ENCODE measurements at regions not wholly inside any gene's neighbourhood (a gene's known extent, or its start where the extent isn't known, plus 50 kb on each side); places are given as distances from the start of the nearest gene placed in this dataset.

GRCh38 chr20:24754691-24755090 is 194.4 kb upstream of the CST7 start:
- ChIA-PET POLR2A (no interaction called here), CTCF (interaction anchor here (1.4 kb wide), 1 partner anchor 9 kb away, joined by 4 read pairs; no protein-coding TSS in a partner anchor)
- peaks cover 12% of the 10 kb centered on the region for H3K4me1 ChIP-seq
- WGBS (ENCODE audit: missing lambda C conversion rate), result 83% methylated on average over 6 of the region's 6 CpGs
- no peak overlapping the region for H3K27ac ChIP-seq
- DNase-seq (ENCODE audit: low read depth in 1 of 2, low spot score in 1 of 2), result no peak
- no peak overlapping the region for H3K4me2 ChIP-seq
- TF ChIP-seq CEBPB (IDR thresholded peaks at IDR 0.05), result no peak
- no peak for TF ChIP-seq RARB (CRISPR knock-in tag; IDR thresholded peaks at IDR 0.05)
- TF ChIP-seq ZNF302 (CRISPR knock-in tag; IDR thresholded peaks at IDR 0.05), result no peak
- TF ChIP-seq EP300 (IDR thresholded peaks at IDR 0.05), result no peak
- no peak for TF ChIP-seq E2F6 (IDR thresholded peaks at IDR 0.05; ENCODE audit: borderline replicate concordance, low read depth)
- no peak for TF ChIP-seq EHMT2 (IDR thresholded peaks at IDR 0.05; ENCODE audit: low read depth)
- no peak for TF ChIP-seq HEYL (CRISPR knock-in tag; IDR thresholded peaks at IDR 0.05)
- no peak for TF ChIP-seq PHF8 (IDR thresholded peaks at IDR 0.05; ENCODE audit: borderline replicate concordance, low read depth)
- no peak for TF ChIP-seq HDAC2 (IDR thresholded peaks at IDR 0.05)
- no peak for TF ChIP-seq RNF2 (IDR thresholded peaks at IDR 0.05; ENCODE audit: borderline replicate concordance, low read depth)
- TF ChIP-seq CBX2 (IDR thresholded peaks at IDR 0.05; ENCODE audit: borderline replicate concordance, low read depth), result no peak
- TF ChIP-seq JUNB (IDR thresholded peaks at IDR 0.05), result no peak
- no peak for TF ChIP-seq ZSCAN20 (CRISPR knock-in tag; IDR thresholded peaks at IDR 0.05)
- TF ChIP-seq FOSL2 (IDR thresholded peaks at IDR 0.05), result no peak
- no peak for TF ChIP-seq FOSL2 (CRISPR knock-in tag; IDR thresholded peaks at IDR 0.05)
- no peak overlapping the region for H3K4me3 ChIP-seq
- no peak for ATAC-seq
- H3K9me3 ChIP-seq, result no peaks in the 10 kb centered on the region
- FAIRE-seq, result no peak

GRCh38 chr20:24755411-24755922 is 193.6 kb upstream of the CST7 start:
- Histone ChIP-seq H3K4me1 (peaks cover 12% of the 10 kb centered on the region), H3K27ac (peak overlapping the region in 1 of 2 experiments; percentile 47; a peak in 4 of 6 replicates), H3K4me2 (peak overlapping the region; percentile 34; the same call in 2 of the 3 replicates), H3K4me3 (no peak overlapping the region), H3K9me3 (peaks cover 3% of the 10 kb centered on the region; the same call in 2 of the 3 replicates)
- ChIA-PET CTCF (interaction anchor here (1.4 to 2.1 kb wide), 3 partner anchors 10 to 28 kb away, joined by 4 to 7 read pairs (median 4); no protein-coding TSS in a partner anchor), POLR2A (interaction anchor here (0.6 kb wide), 1 partner anchor 616 kb away, joined by 3 read pairs; no protein-coding TSS in a partner anchor)
- 57% methylated on average over 4 of the region's 4 CpGs for WGBS (ENCODE audit: missing lambda C conversion rate)
- DNase-seq (ENCODE audit: low read depth in 1 of 2, low spot score in 1 of 2), result no peak
- no peak for TF ChIP-seq TFCP2L1 (CRISPR knock-in tag; IDR thresholded peaks at IDR 0.05)
- 0 out of 4 replicates have a peak, but pooled peaks of 1 of the 2 experiments have one; percentile 26 for TF ChIP-seq CEBPB (IDR thresholded peaks at IDR 0.05)
- ATAC-seq, result peak; percentile 46 to 48; a peak in 3 of 6 replicates
- FAIRE-seq, result peak; percentile 51

- ATAC-seq, result no peak
- no peak for FAIRE-seq
- no peak for DNase-seq (ENCODE audit: low read depth in 1 of 2, low spot score in 1 of 2)
- no peak overlapping the region for H3K4me3 ChIP-seq
- no peak overlapping the region for H3K4me2 ChIP-seq
- ChIA-PET CTCF (interaction anchor here (0.9 to 2.1 kb wide), 6 partner anchors 10 to 29 kb away, joined by 3 to 7 read pairs (median 4); no protein-coding TSS in a partner anchor), POLR2A (no interaction called here)
- peaks cover 12% of the 10 kb centered on the region for H3K4me1 ChIP-seq
- H3K27ac ChIP-seq, result peak overlapping the region in 1 of 2 experiments; percentile 29; a peak in 3 of 6 replicates
- H3K9me3 ChIP-seq, result peaks cover 10% of the 10 kb centered on the region; the same call in 2 of the 3 replicates
- WGBS (ENCODE audit: missing lambda C conversion rate), result 61% methylated on average over 12 of the region's 12 CpGs
- no peak for TF ChIP-seq REST (IDR thresholded peaks at IDR 0.05)
- no peak for TF ChIP-seq BHLHE40 (IDR thresholded peaks at IDR 0.05; ENCODE audit: low read depth, low read length)
- no peak for TF ChIP-seq HOXB13 (CRISPR knock-in tag; IDR thresholded peaks at IDR 0.05; ENCODE audit: low read depth)
- no peak for TF ChIP-seq HEYL (CRISPR knock-in tag; IDR thresholded peaks at IDR 0.05)
- TF ChIP-seq FOSL2 (IDR thresholded peaks at IDR 0.05), result no peak
- TF ChIP-seq FOSL2 (CRISPR knock-in tag; IDR thresholded peaks at IDR 0.05), result no peak
- no peak for TF ChIP-seq MYC (IDR thresholded peaks at IDR 0.05; ENCODE audit: borderline replicate concordance, low read length)
- no peak for TF ChIP-seq CHD4 (IDR thresholded peaks at IDR 0.05; ENCODE audit: borderline replicate concordance)
- TF ChIP-seq KDM5A (IDR thresholded peaks at IDR 0.05), result no peak
- no peak for TF ChIP-seq ESRRA (IDR thresholded peaks at IDR 0.05; ENCODE audit: borderline replicate concordance, low read length)
- TF ChIP-seq BCL3 (IDR thresholded peaks at IDR 0.05), result no peak
- TF ChIP-seq NR3C1 (IDR thresholded peaks at IDR 0.05), result no peak
- TF ChIP-seq CEBPB (IDR thresholded peaks at IDR 0.05), result no peak
- no peak for TF ChIP-seq MAX (IDR thresholded peaks at IDR 0.05)
- no peak for TF ChIP-seq PBX3 (IDR thresholded peaks at IDR 0.05)
Measured at GRCh38 chr20:24756292-24757025, 192.6 kb upstream of the CST7 start.

Measured in A549 (cell line).